Mesenchymal stem cell (in vitro differentiated cells and primary cell): ENCODE measurements at regions not wholly inside any gene's neighbourhood (a gene's known extent, or its start where the extent isn't known, plus 50 kb on each side); places are given as distances from the start of the nearest gene placed in this dataset.

Experiments
- DNase-seq: peaks from one replicate; pipeline ENCODE4 v3.0.0-alpha.2; 2013
- H2AFZ ChIP-seq: one replicate; pipeline ENCODE4 v1.6.1; 2013; ENCODE audit warnings: low read depth, mild to moderate bottlenecking, control low read depth, inconsistent platforms, low read length, moderate library complexity
- H2AK5ac ChIP-seq: 2 replicates; pipeline ENCODE4 v1.6.1; 2013; ENCODE audit warnings: low read length, moderate library complexity, mild to moderate bottlenecking, inconsistent platforms; ENCODE audit not compliant: severe bottlenecking
- H2BK120ac ChIP-seq: one replicate; pipeline ENCODE4 v1.6.1; 2013; ENCODE audit warnings: low read depth, mild to moderate bottlenecking, inconsistent platforms, low read length, moderate library complexity
- H2BK12ac ChIP-seq, 2 experiments: one replicate each; pipeline ENCODE4 v1.6.1; 2013; ENCODE audit warnings: inconsistent platforms in 2 of 2, low read length in 2 of 2, mild to moderate bottlenecking in 2 of 2, moderate library complexity in 2 of 2, control low read depth in 1 of 2
- H2BK15ac ChIP-seq: one replicate; pipeline ENCODE4 v1.6.1; 2013; ENCODE audit warnings: mild to moderate bottlenecking, low read depth, inconsistent platforms; ENCODE audit not compliant: poor library complexity, severe bottlenecking
- H2BK5ac ChIP-seq: 2 replicates; pipeline ENCODE4 v1.6.1; 2013; ENCODE audit warnings: low read depth, mild to moderate bottlenecking, low read length, control low read depth, inconsistent platforms; ENCODE audit not compliant: poor library complexity, severe bottlenecking
- H3K14ac ChIP-seq, 2 experiments: one replicate each; pipeline ENCODE4 v1.6.1; 2013; ENCODE audit warnings: inconsistent platforms in 2 of 2, low read length in 2 of 2, control low read depth in 1 of 2, mild to moderate bottlenecking in 1 of 2, moderate library complexity in 1 of 2
- H3K18ac ChIP-seq, 2 experiments: one replicate each; pipeline ENCODE4 v1.6.1; 2013; ENCODE audit warnings: inconsistent platforms in 2 of 2, low read length in 2 of 2, control low read depth in 1 of 2, low read depth in 1 of 2, mild to moderate bottlenecking in 1 of 2
- H3K23ac ChIP-seq, 2 experiments: one replicate each; pipeline ENCODE4 v1.6.1; 2013; ENCODE audit warnings: inconsistent platforms in 2 of 2, low read length in 2 of 2, mild to moderate bottlenecking in 2 of 2, moderate library complexity in 2 of 2, control low read depth in 1 of 2
- H3K27ac ChIP-seq: 2 replicates; pipeline ENCODE4 v1.5.1; 2013; ENCODE audit warnings: mild to moderate bottlenecking, moderate library complexity, low read length, control low read depth, inconsistent platforms; ENCODE audit not compliant: poor library complexity, severe bottlenecking
- H3K27me3 ChIP-seq, 2 experiments: 2 replicates each; pipeline versions ENCODE4 v1.6.1 to v1.7.0; 2013; ENCODE audit warnings: low read length in 2 of 2, mild to moderate bottlenecking in 2 of 2, moderate library complexity in 2 of 2, control low read depth in 1 of 2, inconsistent platforms in 1 of 2; ENCODE audit not compliant: control insufficient read depth in 1 of 2, insufficient read depth in 1 of 2
- H3K36me3 ChIP-seq, 2 experiments: 2 replicates each; pipeline versions ENCODE4 v1.6.1 to v1.7.0; 2013; ENCODE audit warnings: low read length in 2 of 2, control low read depth in 1 of 2, inconsistent platforms in 1 of 2, low read depth in 1 of 2, mild to moderate bottlenecking in 1 of 2; ENCODE audit not compliant: insufficient read depth in 2 of 2, control insufficient read depth in 1 of 2
- H3K4ac ChIP-seq, 2 experiments: one replicate each; pipeline ENCODE4 v1.6.1; 2013; ENCODE audit warnings: inconsistent platforms in 2 of 2, low read length in 2 of 2, mild to moderate bottlenecking in 2 of 2, moderate library complexity in 2 of 2, control low read depth in 1 of 2, low read depth in 1 of 2
- H3K4me1 ChIP-seq: 2 replicates; pipeline ENCODE4 v1.6.1; 2013; ENCODE audit warnings: low read depth, low read length, control low read depth; ENCODE audit not compliant: control insufficient read depth, insufficient read depth
- H3K4me2 ChIP-seq: 2 replicates; pipeline ENCODE4 v1.6.1; 2013; ENCODE audit warnings: low read length, mild to moderate bottlenecking, inconsistent platforms; ENCODE audit not compliant: poor library complexity, severe bottlenecking
- H3K4me3 ChIP-seq, 2 experiments: 2 replicates each; pipeline versions ENCODE4 v1.5.1 to v1.7.0; 2013; ENCODE audit warnings: low read length in 2 of 2, mild to moderate bottlenecking in 2 of 2, control low read depth in 1 of 2, low read depth in 1 of 2; ENCODE audit not compliant: insufficient read depth in 1 of 2
- H3K79me1 ChIP-seq: replicated peaks from 2 replicates; pipeline ENCODE4 v1.6.1; 2013; ENCODE audit warnings: mild to moderate bottlenecking, control low read depth, low read length, inconsistent platforms; ENCODE audit not compliant: poor library complexity, severe bottlenecking
- H3K9ac ChIP-seq: 2 replicates; pipeline ENCODE4 v1.7.0; 2013; ENCODE audit warnings: mild to moderate bottlenecking, low read length, moderate library complexity
- H3K9me3 ChIP-seq: 2 replicates; pipeline ENCODE4 v1.7.0; 2013; ENCODE audit warnings: mild to moderate bottlenecking, low read length; ENCODE audit not compliant: control insufficient read depth
- H4K8ac ChIP-seq: one replicate; pipeline ENCODE4 v1.6.1; 2013; ENCODE audit warnings: inconsistent platforms, mild to moderate bottlenecking, low read length, moderate library complexity
- H4K91ac ChIP-seq: one replicate; pipeline ENCODE4 v1.6.1; 2013; ENCODE audit warnings: mild to moderate bottlenecking, low read length, inconsistent platforms
- WGBS: methylation state at CpG from one replicate; pipeline ENCODE4 v1.1.7; 2013; ENCODE audit warnings: mixed read lengths; 5-methylcytosine and 5-hydroxymethylcytosine counted together

GRCh38 chr4:184934184-184934583 lies 84.1 kb upstream of the HELT start:
- Histone ChIP-seq H3K27ac (no peak overlapping the region), H3K9ac (no peak overlapping the region), H2BK15ac (no peak overlapping the region), H3K9me3 (no peaks in the 10 kb centered on the region), H3K27me3 (peaks cover 4 to 22% of the 10 kb centered on the region in 2 experiments), H3K4me2 (no peak overlapping the region), H3K4ac (no peak overlapping the region), H2AFZ (no peak overlapping the region), H2AK5ac (no peak overlapping the region), H2BK5ac (no peak overlapping the region), H3K18ac (no peak overlapping the region), H3K23ac (no peak overlapping the region), H3K4me1 (no peaks in the 10 kb centered on the region), H2BK12ac (no peak overlapping the region), H3K79me1 (no peaks in the 10 kb centered on the region), H4K91ac (no peak overlapping the region), H3K36me3 (no peaks in the 10 kb centered on the region), H4K8ac (no peak overlapping the region), H3K4me3 (no peak overlapping the region), H3K14ac (no peak overlapping the region), H2BK120ac (no peak overlapping the region)
- no peak for DNase-seq
- 75% methylated on average over 1 of the region's 2 CpGs for WGBS

- no peak for DNase-seq
- Histone ChIP-seq H3K27ac (no peak overlapping the region), H3K18ac (no peak overlapping the region), H3K4ac (no peak overlapping the region), H3K4me2 (no peak overlapping the region), H3K4me3 (no peak overlapping the region), H4K8ac (no peak overlapping the region), H2AFZ (no peak overlapping the region), H2BK12ac (no peak overlapping the region), H3K23ac (no peak overlapping the region), H2AK5ac (no peak overlapping the region), H2BK120ac (no peak overlapping the region), H3K79me1 (no peaks in the 10 kb centered on the region), H3K4me1 (no peaks in the 10 kb centered on the region), H2BK5ac (no peak overlapping the region), H4K91ac (no peak overlapping the region), H3K14ac (no peak overlapping the region), H3K9me3 (no peaks in the 10 kb centered on the region), H3K9ac (no peak overlapping the region), H3K27me3 (peaks cover 4 to 22% of the 10 kb centered on the region in 2 experiments), H2BK15ac (no peak overlapping the region), H3K36me3 (no peaks in the 10 kb centered on the region)
- WGBS = 88% methylated on average over 5 of the region's 5 CpGs
Measured at GRCh38 chr4:184934961-184935360, 83.3 kb upstream of the HELT start.

- Histone ChIP-seq H3K79me1 (no peaks in the 10 kb centered on the region), H2BK12ac (no peak overlapping the region)
Measured at GRCh38 chr4:184936071-184936470, 82.2 kb upstream of the HELT start.

GRCh38 chr4:184937030-184937710 lies 81.1 kb upstream of the HELT start:
- Histone ChIP-seq H2BK120ac (no peak overlapping the region), H3K4me1 (no peaks in the 10 kb centered on the region), H3K36me3 (no peaks in the 10 kb centered on the region), H3K27ac (no peak overlapping the region), H3K4ac (no peak overlapping the region), H3K9me3 (peaks cover 4% of the 10 kb centered on the region), H4K91ac (no peak overlapping the region), H3K79me1 (no peaks in the 10 kb centered on the region), H2AFZ (no peak overlapping the region), H3K4me3 (no peak overlapping the region), H2AK5ac (no peak overlapping the region), H2BK15ac (no peak overlapping the region), H3K27me3 (peaks cover 4 to 30% of the 10 kb centered on the region in 2 experiments), H2BK5ac (no peak overlapping the region), H3K14ac (no peak overlapping the region), H3K9ac (no peak overlapping the region), H3K4me2 (no peak overlapping the region), H2BK12ac (no peak overlapping the region), H3K23ac (no peak overlapping the region), H3K18ac (no peak overlapping the region), H4K8ac (no peak overlapping the region)
- no CpG with 5 or more reads among the region's 1 CpG for WGBS
- DNase-seq = no peak

More at GRCh38 chr4:184936071-184936470, 82.2 kb upstream of the HELT start:
- no peak overlapping the region for H3K27ac ChIP-seq
- no peak overlapping the region for H3K14ac ChIP-seq
- no peak overlapping the region for H3K4me2 ChIP-seq
- H2AFZ ChIP-seq = no peak overlapping the region
- no peak overlapping the region for H3K18ac ChIP-seq
- no peak overlapping the region for H2AK5ac ChIP-seq
- no peak overlapping the region for H2BK15ac ChIP-seq
- H3K9ac ChIP-seq = no peak overlapping the region
- no peak overlapping the region for H2BK5ac ChIP-seq
- H3K27me3 ChIP-seq = peaks cover 4 to 22% of the 10 kb centered on the region in 2 experiments
- no peak overlapping the region for H3K4me3 ChIP-seq
- 34% methylated on average over 5 of the region's 6 CpGs for WGBS
- H4K91ac ChIP-seq = no peak overlapping the region
- H3K4me1 ChIP-seq = no peaks in the 10 kb centered on the region
- no peak for DNase-seq
- peaks cover 4% of the 10 kb centered on the region for H3K9me3 ChIP-seq
- H4K8ac ChIP-seq = no peak overlapping the region
- no peak overlapping the region for H3K4ac ChIP-seq
- H3K23ac ChIP-seq = no peak overlapping the region
- no peaks in the 10 kb centered on the region for H3K36me3 ChIP-seq
- no peak overlapping the region for H2BK120ac ChIP-seq
